Neural crest cell (in vitro differentiated cells): ENCODE measurements at regions not wholly inside any gene's neighbourhood (a gene's known extent, or its start where the extent isn't known, plus 50 kb on each side); places are given as distances from the start of the nearest gene placed in this dataset.
A peak's percentile ranks its signal among the peaks of the same experiment; 100 is the strongest.
"Not testable (repeated sequence)": the region's sequence is repeated elsewhere in the genome, so short reads cannot be mapped to it uniquely, and the experiment has no call there.

Source experiments
- DNase-seq: peaks from one replicate; pipeline ENCODE4 v3.0.0; 2021; ENCODE audit warnings: low read depth, mixed read lengths, low spot score
- H3K27ac Mint-ChIP-seq: one replicate; pipeline ENCODE4 v1.8.0; 2021; ENCODE audit warnings: mild to moderate bottlenecking, mixed read lengths; ENCODE audit not compliant: unreplicated experiment
- H3K27me3 Mint-ChIP-seq: 2 replicates; pipeline ENCODE4 v1.8.0; 2021; ENCODE audit warnings: low read depth, mild to moderate bottlenecking, mixed read lengths
- H3K36me3 Mint-ChIP-seq: 2 replicates; pipeline ENCODE4 v1.8.0; 2021; ENCODE audit warnings: low read depth, mild to moderate bottlenecking, mixed read lengths
- H3K4me1 Mint-ChIP-seq: 2 replicates; pipeline ENCODE4 v1.8.0; 2021; ENCODE audit warnings: mixed read lengths
- H3K4me3 Mint-ChIP-seq: one replicate; pipeline ENCODE4 v1.8.0; 2021; ENCODE audit warnings: mild to moderate bottlenecking, mixed read lengths
- H3K9me3 Mint-ChIP-seq: 2 replicates; pipeline ENCODE4 v1.8.0; 2021; ENCODE audit warnings: mixed read lengths
- CTCF ChIP-seq: fragments of 200-600 bp; sonication (generic); conservative IDR thresholded peaks from 2 replicates; pipeline ENCODE4 v1.5.0; 2021; ENCODE audit warnings: antibody characterized with exemption, mild to moderate bottlenecking

- Mint-ChIP-seq H3K9me3 (no peaks in the 10 kb centered on the region), H3K36me3 (no peaks in the 10 kb centered on the region), H3K27me3 (no peaks in the 10 kb centered on the region), H3K4me1 (peaks cover 53% of the 10 kb centered on the region), H3K27ac (peak overlapping the region; percentile 92), H3K4me3 (peak overlapping the region; percentile 48)
- peak; percentile 1 for DNase-seq
- no peak for TF ChIP-seq CTCF
Measured at GRCh38 chr6:10315034-10315433, 99.8 kb downstream of the TFAP2A start.

GRCh38 chr6:10314163-10314955 lies 100.5 kb downstream of the TFAP2A start:
- Mint-ChIP-seq H3K27ac (peak overlapping the region; percentile 92), H3K9me3 (no peaks in the 10 kb centered on the region), H3K36me3 (no peaks in the 10 kb centered on the region), H3K4me3 (peak overlapping the region; percentile 48), H3K27me3 (no peaks in the 10 kb centered on the region), H3K4me1 (peaks cover 60% of the 10 kb centered on the region)
- DNase-seq = no peak
- TF ChIP-seq CTCF = no peak

DNA sequence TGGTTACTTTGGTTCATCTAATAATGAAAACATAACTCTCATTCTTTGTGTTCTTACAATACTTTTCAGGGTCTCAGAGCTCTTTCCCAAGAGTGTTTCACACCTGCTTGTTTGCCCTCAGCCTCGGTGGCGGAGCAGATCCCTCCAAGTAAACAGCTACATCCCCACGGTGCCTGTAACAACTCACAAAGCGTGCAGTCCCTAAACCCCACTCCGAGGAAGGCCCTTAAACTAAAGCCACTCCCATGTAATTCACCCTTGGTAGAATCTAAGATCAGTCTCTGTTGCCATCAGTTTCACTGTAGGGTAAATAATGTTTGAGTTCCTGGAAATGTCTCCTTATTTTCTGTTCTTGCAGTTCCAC lies 101.1 kb downstream of the TFAP2A start:
- TF ChIP-seq CTCF = no peak
- no peak for DNase-seq
- Mint-ChIP-seq H3K27me3 (no peaks in the 10 kb centered on the region), H3K36me3 (no peaks in the 10 kb centered on the region), H3K4me3 (no peak overlapping the region), H3K9me3 (no peaks in the 10 kb centered on the region), H3K4me1 (peaks cover 61% of the 10 kb centered on the region), H3K27ac (peak overlapping the region; percentile 68)

DNA sequence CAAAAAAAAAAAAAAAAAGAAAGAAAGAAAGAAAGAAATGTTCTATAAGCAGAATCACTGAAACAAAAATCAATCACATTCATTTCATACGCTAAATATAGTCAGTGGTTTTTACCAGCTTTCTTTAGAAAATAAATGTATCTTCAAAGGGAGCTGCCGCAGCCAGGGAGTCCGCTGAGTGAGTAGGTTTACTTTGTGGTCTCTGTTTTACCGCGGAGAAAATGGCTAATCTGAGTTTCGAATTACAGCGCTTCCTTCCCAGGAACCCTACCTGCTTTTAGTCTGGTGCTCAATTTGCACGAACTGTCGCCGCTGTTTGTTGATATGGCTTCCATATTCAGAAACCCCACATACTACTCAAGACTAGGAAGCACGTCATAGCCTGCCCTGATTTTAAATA lies 102.4 kb downstream of the TFAP2A start:
- no peak for TF ChIP-seq CTCF
- Mint-ChIP-seq H3K27me3 (no peaks in the 10 kb centered on the region), H3K4me1 (peaks cover 57% of the 10 kb centered on the region), H3K4me3 (no peak overlapping the region), H3K27ac (no peak overlapping the region), H3K9me3 (no peaks in the 10 kb centered on the region), H3K36me3 (no peaks in the 10 kb centered on the region)
- DNase-seq = no peak

GRCh38 chr6:10311546-10312405 lies 103.1 kb downstream of the TFAP2A start:
- not testable (repeated sequence) for H3K27ac Mint-ChIP-seq, H3K27me3 Mint-ChIP-seq, DNase-seq, H3K36me3 Mint-ChIP-seq, H3K9me3 Mint-ChIP-seq, H3K4me3 Mint-ChIP-seq
- H3K4me1 Mint-ChIP-seq = peaks cover 54% of the 10 kb centered on the region

DNA sequence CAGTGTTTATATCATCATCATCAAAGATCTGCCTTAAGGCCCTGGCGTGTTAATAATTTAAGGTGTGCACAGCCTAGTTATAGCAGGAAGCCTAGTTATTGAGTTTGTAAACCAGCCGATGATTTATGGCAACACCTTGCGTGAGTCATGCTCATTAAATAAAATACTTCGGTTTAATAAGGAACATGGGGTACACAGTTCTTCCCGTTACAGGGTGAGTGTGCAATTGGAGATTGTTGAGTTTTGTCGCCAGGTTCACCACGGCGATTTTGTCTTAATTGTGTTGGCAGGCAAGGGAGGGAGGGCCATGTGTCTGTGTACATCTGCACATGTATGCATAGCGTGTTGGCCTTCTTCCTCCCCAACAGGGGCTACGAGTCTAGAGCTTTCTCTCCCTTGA lies 104.0 kb downstream of the TFAP2A start:
- no peaks in the 10 kb centered on the region for H3K36me3 Mint-ChIP-seq
- TF ChIP-seq CTCF = no peak
- H3K27me3 Mint-ChIP-seq = no peaks in the 10 kb centered on the region
- peaks cover 45% of the 10 kb centered on the region for H3K4me1 Mint-ChIP-seq
- H3K4me3 Mint-ChIP-seq = no peak overlapping the region
- no peaks in the 10 kb centered on the region for H3K9me3 Mint-ChIP-seq
- no peak for DNase-seq
- no peak overlapping the region for H3K27ac Mint-ChIP-seq
